T-cell (primary cell): ENCODE measurements at regions not wholly inside any gene's neighbourhood (a gene's known extent, or its start where the extent isn't known, plus 50 kb on each side); places are given as distances from the start of the nearest gene placed in this dataset.
"Not testable (repeated sequence)": the region's sequence is repeated elsewhere in the genome, so short reads cannot be mapped to it uniquely, and the experiment has no call there.

ENCODE experiments used
- ATAC-seq, 4 experiments: fragments of 200-7000 bp in 3 of 4; fragments of 150-1000 bp in 1 of 4; cut with Tn5 transposase; replicated peaks in 1 of 4; 1 replicate in 3 of 4; 2 replicates in 1 of 4; pipeline ENCODE4 v1.10.0; 2021; ENCODE audit warnings: moderate library complexity in 3 of 4, mild to moderate bottlenecking in 2 of 4, moderate number of reproducible peaks in 1 of 4
- CTCF ChIA-PET, 2 donors: fragments of 300-600 bp; sonication (Branson Sonifier 250); formaldehyde crosslinking; loops; one replicate each; lab custom pipeline; 2022; ENCODE audit warnings: antibody characterized with exemption in 2 of 2; lab: Charles Lee
- POLR2A ChIA-PET, 2 donors: fragments of 300-600 bp; sonication (Branson Sonifier 250); formaldehyde crosslinking; loops; one replicate each; lab custom pipeline; 2022; ENCODE audit warnings: antibody characterized with exemption in 2 of 2; lab: Charles Lee
- DNase-seq, 35 experiments: peaks; one replicate each; pipeline versions ENCODE4 v3.0.0 to v3.0.0-alpha.2; 2013 to 2023
- H3K27ac ChIP-seq: one replicate; pipeline ENCODE4 v1.5.1; 2013; ENCODE audit warnings: low read length
- H3K27me3 ChIP-seq, 2 experiments: replicated peaks in 1 of 2; 1 replicate in 1 of 2; 2 replicates in 1 of 2; pipeline versions ENCODE4 v1.6.1 to v1.7.0; 2013; ENCODE audit warnings: low read length in 1 of 2, mixed read lengths in 1 of 2; ENCODE audit not compliant: control insufficient read depth in 2 of 2, insufficient read depth in 2 of 2; ENCODE audit errors: extremely low read depth in 1 of 2
- H3K36me3 ChIP-seq, 2 donors: 1 replicate in 1 of 2; 2 replicates in 1 of 2; pipeline versions ENCODE4 v1.6.1 to v1.7.0; 2013; ENCODE audit warnings: low read length in 1 of 2; ENCODE audit not compliant: control insufficient read depth in 2 of 2, insufficient read depth in 1 of 2; ENCODE audit errors: extremely low read depth in 1 of 2
- H3K4me1 ChIP-seq, 2 experiments: 1 replicate in 1 of 2; 2 replicates in 1 of 2; pipeline versions ENCODE4 v1.6.1 to v1.7.0; 2013; ENCODE audit warnings: low read length in 2 of 2, mixed read lengths in 1 of 2; ENCODE audit not compliant: insufficient read depth in 2 of 2, control insufficient read depth in 1 of 2; ENCODE audit errors: extremely low read depth in 1 of 2
- H3K4me3 ChIP-seq, 2 donors: 1 replicate in 1 of 2; 2 replicates in 1 of 2; pipeline versions ENCODE4 v1.5.1 to v1.7.0; 2013; ENCODE audit warnings: mild to moderate bottlenecking in 2 of 2, low read length in 1 of 2, moderate library complexity in 1 of 2; ENCODE audit not compliant: control insufficient read depth in 1 of 2; ENCODE audit errors: extremely low read depth in 1 of 2
- H3K9me3 ChIP-seq: 2 replicates; pipeline ENCODE4 v1.7.0; 2013
- H3K27ac Mint-ChIP-seq, 2 donors: one replicate each; pipeline ENCODE4 v1.8.0; 2020 to 2021; ENCODE audit warnings: mild to moderate bottlenecking in 2 of 2, mixed read lengths in 2 of 2
- H3K27me3 Mint-ChIP-seq, 2 donors: one replicate each; pipeline ENCODE4 v1.8.0; 2021 to 2022; ENCODE audit warnings: mixed read lengths in 2 of 2
- H3K36me3 Mint-ChIP-seq: one replicate; pipeline ENCODE4 v1.8.0; 2021; ENCODE audit warnings: mixed read lengths
- H3K4me1 Mint-ChIP-seq, 3 donors: one replicate each; pipeline ENCODE4 v1.8.0; 2020 to 2022; ENCODE audit warnings: mixed read lengths in 3 of 3, mild to moderate bottlenecking in 1 of 3
- H3K4me3 Mint-ChIP-seq, 3 donors: one replicate each; pipeline ENCODE4 v1.8.0; 2020 to 2022; ENCODE audit warnings: mild to moderate bottlenecking in 3 of 3, mixed read lengths in 3 of 3, moderate library complexity in 3 of 3
- H3K9me3 Mint-ChIP-seq, 3 donors: one replicate each; pipeline ENCODE4 v1.8.0; 2020 to 2022; ENCODE audit warnings: mixed read lengths in 3 of 3
- WGBS: methylation state at CpG from one replicate; pipeline ENCODE4 v1.1.5; 2013; ENCODE audit warnings: missing lambda C conversion rate; ENCODE audit not compliant: insufficient coverage; 5-methylcytosine and 5-hydroxymethylcytosine counted together

DNA sequence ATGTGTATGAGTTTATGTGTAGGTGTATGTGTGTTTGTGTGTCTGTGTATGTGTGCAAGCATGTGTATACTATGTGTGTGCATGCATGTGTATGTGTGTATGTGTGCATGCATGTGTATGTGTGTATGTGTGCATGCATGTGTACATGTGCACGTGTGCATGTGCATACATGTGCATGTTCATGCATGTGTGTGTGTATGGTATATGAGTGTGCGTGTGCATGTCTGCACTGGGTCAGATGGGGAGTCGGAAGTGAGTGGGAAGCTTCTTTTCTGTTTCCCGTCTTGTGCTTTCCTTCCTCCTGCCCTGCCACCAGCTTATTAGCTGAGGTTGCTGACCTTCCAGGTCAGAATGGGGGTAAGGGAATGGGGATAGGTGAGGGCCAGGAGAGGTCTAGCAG is 174.7 kb downstream of the MAP2K4 start:
- ATAC-seq, result no peak
- DNase-seq, result no peak
- 94% methylated on average over 2 of the region's 4 CpGs for WGBS

DNA sequence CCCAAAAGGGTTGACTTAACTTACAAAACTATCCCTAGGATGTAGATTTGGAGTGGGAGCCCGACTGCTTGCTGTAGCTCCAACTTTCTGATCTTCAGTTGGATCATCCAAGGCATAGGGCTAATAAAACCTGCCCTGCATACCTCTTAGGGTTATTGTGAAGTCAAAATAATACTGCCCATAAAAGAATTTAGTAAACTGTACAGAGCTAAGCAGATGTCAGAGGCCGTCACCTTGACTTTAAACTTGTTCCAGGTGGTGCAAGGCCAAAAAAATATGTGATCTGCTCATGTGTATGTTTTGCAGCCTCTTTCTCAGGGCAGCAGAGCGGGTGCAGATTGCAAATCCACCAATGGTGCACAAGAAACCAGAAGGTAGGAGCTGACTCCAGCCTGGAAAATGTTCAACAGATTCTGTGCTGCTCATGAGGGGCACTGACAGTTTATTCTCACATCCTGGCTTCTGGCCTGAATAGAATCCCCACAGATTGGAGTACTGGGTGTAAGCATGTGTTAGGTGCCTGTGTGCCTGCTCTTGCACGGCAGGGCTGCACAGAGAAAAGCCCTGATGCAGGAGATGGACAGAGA is 180.7 kb downstream of the MAP2K4 start:
- H3K4me1 Mint-ChIP-seq, result no peaks in the 10 kb centered on the region
- WGBS, result 34% methylated on average over 3 of the region's 4 CpGs
- H3K27me3 Mint-ChIP-seq, result peaks cover 0 to 2% of the 10 kb centered on the region in 2 donors
- no peak overlapping the region for H3K4me3 ChIP-seq
- no peaks in the 10 kb centered on the region for H3K9me3 Mint-ChIP-seq
- ChIA-PET POLR2A (no interaction called here), CTCF (no interaction called here)
- DNase-seq (no peak), ATAC-seq (no peak)
- no peak overlapping the region for H3K27ac Mint-ChIP-seq
- H3K27me3 ChIP-seq, result peaks cover 0 to 4% of the 10 kb centered on the region in 2 experiments
- no peaks in the 10 kb centered on the region for H3K36me3 Mint-ChIP-seq
- no peaks in the 10 kb centered on the region for H3K36me3 ChIP-seq
- no peaks in the 10 kb centered on the region for H3K9me3 ChIP-seq
- H3K4me1 ChIP-seq, result no peaks in the 10 kb centered on the region
- no peak overlapping the region for H3K27ac ChIP-seq
- no peak overlapping the region for H3K4me3 Mint-ChIP-seq

More for the DNA sequence above, 174.7 kb downstream of the MAP2K4 start:
- Histone ChIP-seq H3K27ac (no peak overlapping the region), H3K9me3 (no peaks in the 10 kb centered on the region), H3K4me1 (no peaks in the 10 kb centered on the region), H3K36me3 (no peaks in the 10 kb centered on the region), H3K4me3 (no peak overlapping the region), H3K27me3 (peaks cover 0 to 4% of the 10 kb centered on the region in 2 experiments)
- ChIA-PET POLR2A (no interaction called here), CTCF (interaction anchor here in 1 of 2 donors (0.6 kb wide), 1 partner anchor 39 kb away, joined by 3 read pairs; no protein-coding TSS in a partner anchor)
- H3K4me1 Mint-ChIP-seq, result no peaks in the 10 kb centered on the region
- H3K36me3 Mint-ChIP-seq, result no peaks in the 10 kb centered on the region
- no peak overlapping the region for H3K27ac Mint-ChIP-seq
- H3K9me3 Mint-ChIP-seq, result no peaks in the 10 kb centered on the region
- peaks cover 4 to 5% of the 10 kb centered on the region in 2 donors for H3K27me3 Mint-ChIP-seq
- no peak overlapping the region for H3K4me3 Mint-ChIP-seq

DNA sequence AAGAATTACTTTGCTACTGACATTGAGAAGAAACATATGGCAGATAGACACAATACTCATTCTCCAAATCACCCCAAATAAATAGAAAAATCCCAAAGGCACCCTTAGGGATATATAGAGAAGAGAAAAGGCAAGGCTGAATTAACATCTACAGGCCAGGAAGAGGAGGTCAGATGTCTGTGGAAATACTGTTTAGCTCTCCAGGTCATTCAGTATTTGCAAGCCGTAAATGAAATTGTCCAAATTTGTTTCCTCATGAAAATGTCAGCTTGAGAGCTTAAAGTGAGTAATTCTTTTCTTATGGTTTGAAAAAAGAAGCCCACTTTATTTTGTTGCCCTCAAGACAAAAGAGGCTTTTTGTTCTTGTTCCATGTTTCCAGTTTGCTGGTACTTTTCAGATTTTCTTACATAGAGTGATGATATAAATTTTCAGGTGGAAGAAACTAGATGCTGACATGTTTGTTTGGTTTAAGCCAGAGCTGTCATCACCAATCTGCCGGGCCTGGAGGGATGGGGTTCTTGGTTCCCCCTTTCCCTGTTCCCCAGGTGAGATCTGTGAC is 189.0 kb downstream of the MAP2K4 start:
- no peak overlapping the region for H3K27ac ChIP-seq
- no peak overlapping the region for H3K4me3 ChIP-seq
- Mint-ChIP-seq H3K27me3 (peaks cover 0 to 3% of the 10 kb centered on the region in 2 donors), H3K36me3 (no peaks in the 10 kb centered on the region), H3K9me3 (peaks cover 0 to 3% (median 0%) of the 10 kb centered on the region in 3 donors), H3K4me3 (no peak overlapping the region), H3K4me1 (no peaks in the 10 kb centered on the region), H3K27ac (no peak overlapping the region)
- H3K4me1 ChIP-seq, result no peaks in the 10 kb centered on the region
- ChIA-PET CTCF (no interaction called here), POLR2A (no interaction called here)
- no peaks in the 10 kb centered on the region for H3K36me3 ChIP-seq
- ATAC-seq, result no peak
- H3K9me3 ChIP-seq, result no peaks in the 10 kb centered on the region
- H3K27me3 ChIP-seq, result no peaks in the 10 kb centered on the region
- WGBS, result no CpG with 5 or more reads among the region's 2 CpGs
- no peak for DNase-seq

DNA sequence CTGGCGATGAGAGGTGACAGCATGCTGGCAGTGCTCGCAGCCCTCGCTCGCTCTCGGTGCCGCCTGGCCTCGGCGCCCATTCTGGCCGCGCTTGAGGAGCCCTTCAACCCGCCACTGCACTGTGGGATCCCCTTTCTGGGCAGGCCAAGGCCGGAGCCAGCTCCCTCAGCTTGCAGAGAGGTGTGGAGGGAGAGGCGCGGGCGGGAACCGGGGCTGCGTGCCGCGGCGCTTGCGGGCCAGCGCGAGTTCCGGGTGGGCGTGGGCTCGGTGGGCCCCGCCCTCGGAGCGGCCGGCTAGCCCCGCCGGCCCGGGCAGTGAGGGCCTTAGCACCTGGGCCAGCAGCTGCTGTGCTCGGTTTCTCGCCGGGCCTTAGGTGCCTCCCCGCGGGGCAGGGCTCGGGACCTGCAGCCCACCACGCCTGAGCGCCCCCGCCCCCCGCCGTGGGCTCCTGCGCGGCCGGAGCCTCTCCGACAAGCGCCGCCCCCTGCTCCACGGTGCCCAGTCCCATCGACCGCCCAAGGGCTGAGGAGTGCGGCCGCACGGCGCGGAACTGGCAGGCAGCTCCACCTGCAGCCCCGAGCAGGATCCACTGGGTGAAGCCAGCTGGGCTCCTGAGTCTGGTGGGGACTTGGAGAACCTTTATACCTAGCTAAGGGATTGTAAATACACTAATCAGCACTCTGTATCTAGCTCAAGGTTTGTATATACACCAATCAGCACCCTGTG is 200.2 kb downstream of the MAP2K4 start:
- H3K27me3 Mint-ChIP-seq, result peaks cover 0 to 13% of the 10 kb centered on the region in 2 donors
- H3K4me1 ChIP-seq, H3K27ac ChIP-seq, H3K27ac Mint-ChIP-seq, H3K27me3 ChIP-seq, H3K4me3 ChIP-seq, H3K9me3 ChIP-seq, DNase-seq, ATAC-seq, H3K36me3 ChIP-seq, H3K4me3 Mint-ChIP-seq, H3K4me1 Mint-ChIP-seq, H3K36me3 Mint-ChIP-seq, CTCF ChIA-PET: not testable (repeated sequence)
- peaks cover 5 to 14% (median 7%) of the 10 kb centered on the region in 3 donors for H3K9me3 Mint-ChIP-seq
- 98% methylated on average over 56 of the region's 59 CpGs for WGBS
- POLR2A ChIA-PET, result interaction anchor here in 1 of 2 donors (0.7 kb wide), 1 partner anchor 51 kb away, joined by 5 read pairs; no protein-coding TSS in a partner anchor

DNA sequence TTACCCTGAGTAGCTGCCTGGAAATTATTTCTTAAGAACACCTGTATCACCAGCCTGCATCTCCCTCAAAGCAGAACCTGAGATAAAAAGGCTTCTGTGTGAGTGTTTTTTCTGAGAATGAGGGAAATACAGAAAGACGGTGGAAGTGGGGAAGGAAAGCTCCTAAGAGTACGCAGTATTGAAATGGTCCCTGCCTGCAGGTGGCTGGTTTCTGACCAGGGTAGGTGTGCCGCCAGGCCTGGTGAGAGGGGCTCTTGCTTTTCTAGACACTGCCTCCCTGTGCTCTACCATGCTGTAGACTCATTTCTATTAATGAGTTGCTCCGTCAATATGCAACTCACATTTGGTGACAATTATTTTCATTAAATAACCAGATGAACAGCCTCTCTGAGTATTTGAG is 201.7 kb downstream of the MAP2K4 start:
- Mint-ChIP-seq H3K4me3 (no peak overlapping the region), H3K9me3 (peaks cover 5 to 20% (median 7%) of the 10 kb centered on the region in 3 donors), H3K27ac (no peak overlapping the region), H3K36me3 (no peaks in the 10 kb centered on the region), H3K27me3 (peaks cover 4 to 12% of the 10 kb centered on the region in 2 donors), H3K4me1 (no peaks in the 10 kb centered on the region)
- ChIA-PET CTCF (no interaction called here), POLR2A (no interaction called here)
- ATAC-seq (no peak), DNase-seq (no peak)
- Histone ChIP-seq H3K27me3 (no peaks in the 10 kb centered on the region), H3K4me1 (no peaks in the 10 kb centered on the region), H3K27ac (no peak overlapping the region), H3K9me3 (no peaks in the 10 kb centered on the region), H3K36me3 (no peaks in the 10 kb centered on the region), H3K4me3 (no peak overlapping the region)
- 94% methylated on average over 2 of the region's 4 CpGs for WGBS

DNA sequence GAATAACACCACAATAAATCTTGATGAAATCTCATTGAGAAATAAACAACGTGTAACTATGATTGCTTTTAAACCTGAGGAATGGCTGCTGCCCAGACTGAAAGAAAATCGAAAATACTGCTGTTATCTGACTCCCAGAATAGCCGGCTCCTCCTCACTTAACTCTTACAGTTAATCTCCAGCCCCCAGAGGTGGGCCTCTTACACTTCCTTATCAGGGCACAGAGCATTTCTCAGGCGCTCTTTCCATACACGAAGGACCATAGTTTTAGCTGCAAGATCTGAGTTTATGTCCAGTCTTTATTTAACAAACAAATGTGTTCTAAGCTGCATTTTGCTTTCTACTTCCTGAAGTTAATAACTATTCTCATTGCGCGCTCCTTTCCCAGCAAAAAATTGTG is 206.9 kb downstream of the MAP2K4 start:
- Histone ChIP-seq H3K27ac (no peak overlapping the region), H3K4me1 (no peaks in the 10 kb centered on the region), H3K9me3 (no peaks in the 10 kb centered on the region), H3K4me3 (no peak overlapping the region), H3K36me3 (no peaks in the 10 kb centered on the region), H3K27me3 (no peaks in the 10 kb centered on the region)
- no peak overlapping the region for H3K27ac Mint-ChIP-seq
- no peaks in the 10 kb centered on the region for H3K36me3 Mint-ChIP-seq
- DNase-seq (no peak), ATAC-seq (no peak)
- 40% methylated on average over 4 of the region's 7 CpGs for WGBS
- peaks cover 0 to 14% (median 0%) of the 10 kb centered on the region in 3 donors for H3K9me3 Mint-ChIP-seq
- H3K4me3 Mint-ChIP-seq, result no peak overlapping the region
- no peaks in the 10 kb centered on the region for H3K4me1 Mint-ChIP-seq
- ChIA-PET POLR2A (no interaction called here), CTCF (no interaction called here)
- H3K27me3 Mint-ChIP-seq, result peaks cover 11 to 13% of the 10 kb centered on the region in 2 donors
